ENCODE measurements at regions not wholly inside any gene's neighbourhood (a gene's known extent, or its start where the extent isn't known, plus 50 kb on each side); places are given as distances from the start of the nearest gene placed in this dataset.

GRCh38 chr18:67613731-67614130 lies 97.2 kb upstream of the DSEL start:
- in situ Hi-C loops (cut with HindIII; ENCODE audit: low pct_unique_long_range_greater_than_20kb, low sequenced_read_pairs) = no loop called here
- no peak for TF ChIP-seq JUND (IDR thresholded peaks at IDR 0.05; ENCODE audit: low read depth)
- DNase-seq (ENCODE audit: low read depth in 1 of 2, low spot score in 1 of 2) = no peak

- no peak for DNase-seq (ENCODE audit: low read depth in 1 of 2, low spot score in 1 of 2)
- in situ Hi-C loops (cut with HindIII; ENCODE audit: low pct_unique_long_range_greater_than_20kb, low sequenced_read_pairs) = no loop called here
- no peak for TF ChIP-seq JUND (IDR thresholded peaks at IDR 0.05; ENCODE audit: low read depth)
Measured at GRCh38 chr18:67612281-67612680, 95.8 kb upstream of the DSEL start.

- in situ Hi-C loops (cut with HindIII; ENCODE audit: low pct_unique_long_range_greater_than_20kb, low sequenced_read_pairs) = no loop called here
- TF ChIP-seq JUND (IDR thresholded peaks at IDR 0.05; ENCODE audit: low read depth) = no peak
- no peak for DNase-seq (ENCODE audit: low read depth in 1 of 2, low spot score in 1 of 2)
Measured at GRCh38 chr18:67608615-67609273, 92.2 kb upstream of the DSEL start.

GRCh38 chr18:67608191-67608590 lies 91.7 kb upstream of the DSEL start:
- DNase-seq (ENCODE audit: low read depth in 1 of 2, low spot score in 1 of 2) = no peak
- in situ Hi-C loops (cut with HindIII; ENCODE audit: low pct_unique_long_range_greater_than_20kb, low sequenced_read_pairs) = no loop called here
- no peak for TF ChIP-seq JUND (IDR thresholded peaks at IDR 0.05; ENCODE audit: low read depth)

- no peak for TF ChIP-seq JUND (IDR thresholded peaks at IDR 0.05; ENCODE audit: low read depth)
- in situ Hi-C loops (cut with HindIII; ENCODE audit: low pct_unique_long_range_greater_than_20kb, low sequenced_read_pairs) = no loop called here
- DNase-seq (ENCODE audit: low read depth in 1 of 2, low spot score in 1 of 2) = no peak
Measured at GRCh38 chr18:67600181-67601180, 84.0 kb upstream of the DSEL start.

GRCh38 chr18:67599277-67599676 lies 82.8 kb upstream of the DSEL start:
- no peak for DNase-seq (ENCODE audit: low read depth in 1 of 2, low spot score in 1 of 2)
- TF ChIP-seq JUND (IDR thresholded peaks at IDR 0.05; ENCODE audit: low read depth) = no peak
- in situ Hi-C loops (cut with HindIII; ENCODE audit: low pct_unique_long_range_greater_than_20kb, low sequenced_read_pairs) = no loop called here

GRCh38 chr18:67597759-67598158 lies 81.2 kb upstream of the DSEL start:
- in situ Hi-C loops (cut with HindIII; ENCODE audit: low pct_unique_long_range_greater_than_20kb, low sequenced_read_pairs) = no loop called here
- DNase-seq (ENCODE audit: low read depth in 1 of 2, low spot score in 1 of 2) = peak in 1 of 2 experiments; percentile 2
- TF ChIP-seq JUND (IDR thresholded peaks at IDR 0.05; ENCODE audit: low read depth) = no peak

- DNase-seq (ENCODE audit: low read depth in 1 of 2, low spot score in 1 of 2) = no peak
- TF ChIP-seq JUND (IDR thresholded peaks at IDR 0.05; ENCODE audit: low read depth) = no peak
- in situ Hi-C loops (cut with HindIII; ENCODE audit: low pct_unique_long_range_greater_than_20kb, low sequenced_read_pairs) = no loop called here
Measured at GRCh38 chr18:67596003-67596402, 79.5 kb upstream of the DSEL start.

GRCh38 chr18:67590571-67591141 lies 74.1 kb upstream of the DSEL start:
- TF ChIP-seq JUND (IDR thresholded peaks at IDR 0.05; ENCODE audit: low read depth) = no peak
- no peak for DNase-seq (ENCODE audit: low read depth in 1 of 2, low spot score in 1 of 2)
- in situ Hi-C loops (cut with HindIII; ENCODE audit: low pct_unique_long_range_greater_than_20kb, low sequenced_read_pairs) = no loop called here

GRCh38 chr18:67589325-67589724 lies 72.8 kb upstream of the DSEL start:
- no peak for DNase-seq (ENCODE audit: low read depth in 1 of 2, low spot score in 1 of 2)
- TF ChIP-seq JUND (IDR thresholded peaks at IDR 0.05; ENCODE audit: low read depth) = no peak
- in situ Hi-C loops (cut with HindIII; ENCODE audit: low pct_unique_long_range_greater_than_20kb, low sequenced_read_pairs) = no loop called here

- DNase-seq (ENCODE audit: low read depth in 1 of 2, low spot score in 1 of 2) = no peak
- no peak for TF ChIP-seq JUND (IDR thresholded peaks at IDR 0.05; ENCODE audit: low read depth)
- in situ Hi-C loops (cut with HindIII; ENCODE audit: low pct_unique_long_range_greater_than_20kb, low sequenced_read_pairs) = no loop called here
Measured at GRCh38 chr18:67586101-67586500, 69.6 kb upstream of the DSEL start.

- in situ Hi-C loops (cut with HindIII; ENCODE audit: low pct_unique_long_range_greater_than_20kb, low sequenced_read_pairs) = no loop called here
- TF ChIP-seq JUND (IDR thresholded peaks at IDR 0.05; ENCODE audit: low read depth) = no peak
- DNase-seq (ENCODE audit: low read depth in 1 of 2, low spot score in 1 of 2) = no peak
Measured at GRCh38 chr18:67583621-67584020, 67.1 kb upstream of the DSEL start.

GRCh38 chr18:67582488-67582887 lies 66.0 kb upstream of the DSEL start:
- no peak for DNase-seq (ENCODE audit: low read depth in 1 of 2, low spot score in 1 of 2)
- in situ Hi-C loops (cut with HindIII; ENCODE audit: low pct_unique_long_range_greater_than_20kb, low sequenced_read_pairs) = no loop called here
- no peak for TF ChIP-seq JUND (IDR thresholded peaks at IDR 0.05; ENCODE audit: low read depth)
